ENCODE measurements at regions not wholly inside any gene's neighbourhood (a gene's known extent, or its start where the extent isn't known, plus 50 kb on each side); places are given as distances from the start of the nearest gene placed in this dataset.

DNA sequence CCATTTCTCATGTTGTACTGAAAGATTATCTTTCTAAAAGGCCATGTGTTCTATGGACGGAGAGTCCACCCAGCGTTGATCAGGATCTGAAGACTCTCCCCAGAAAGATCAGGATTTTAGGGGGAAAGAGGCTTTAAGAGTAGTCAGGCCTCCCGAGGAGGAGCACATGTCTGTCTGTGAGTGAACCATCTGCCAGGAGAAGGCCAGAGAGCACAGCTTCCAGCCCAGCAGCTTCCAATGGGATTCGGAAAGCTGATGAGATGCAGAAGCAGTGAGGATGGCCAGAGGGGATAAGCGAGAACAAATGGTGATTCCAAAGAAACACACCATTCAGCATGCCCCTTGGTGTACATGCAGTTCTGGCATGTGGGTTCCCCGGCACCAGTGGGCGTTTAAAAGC lies 88.5 kb upstream of the TCERG1L start:
- Histone ChIP-seq H3K27me3 (ENCODE audit: insufficient read depth, low read depth, low read length) (no peaks in the 10 kb centered on the region), H3K79me2 (replicated peaks; ENCODE audit: insufficient read depth, low read length) (no peaks in the 10 kb centered on the region), H3K9ac (ENCODE audit: low read length) (no peak overlapping the region), H4K20me1 (ENCODE audit: insufficient read depth) (no peaks in the 10 kb centered on the region), H3K9me2 (ENCODE audit: insufficient read depth, low read length) (no peaks in the 10 kb centered on the region), H3K4me2 (ENCODE audit: low read length) (no peak overlapping the region), H3F3A (ENCODE audit: insufficient read depth, low read length, poor library complexity, severe bottlenecking) (no peaks in the 10 kb centered on the region), H2AFZ (ENCODE audit: low read depth, low read length) (no peak overlapping the region), H3K9me3 (ENCODE audit: low read length) (no peaks in the 10 kb centered on the region), H3K36me3 (ENCODE audit: insufficient read depth, low read length) (no peaks in the 10 kb centered on the region), H3K27ac (ENCODE audit: low read length) (no peak overlapping the region), H3K4me3 (ENCODE audit: low read length) (no peak overlapping the region)
- TF ChIP-seq TAF1 (IDR thresholded peaks at IDR 0.05; ENCODE audit: low read depth) (no peak), MXI1 (conservative IDR thresholded peaks at IDR 0.05; ENCODE audit: poor library complexity, severe bottlenecking) (no peak), RAD21 (conservative IDR thresholded peaks at IDR 0.05) (no peak), EP300 (conservative IDR thresholded peaks at IDR 0.05; ENCODE audit: poor library complexity, severe bottlenecking) (no peak), EZH2 (IDR thresholded peaks at IDR 0.05; ENCODE audit: borderline replicate concordance, insufficient read depth, low read length, poor library complexity, severe bottlenecking) (no peak), POLR2AphosphoS5 (IDR thresholded peaks at IDR 0.05) (no peak), SMC3 (conservative IDR thresholded peaks at IDR 0.05; ENCODE audit: poor library complexity) (no peak)
- TF ChIP-seq, protein P1, sequence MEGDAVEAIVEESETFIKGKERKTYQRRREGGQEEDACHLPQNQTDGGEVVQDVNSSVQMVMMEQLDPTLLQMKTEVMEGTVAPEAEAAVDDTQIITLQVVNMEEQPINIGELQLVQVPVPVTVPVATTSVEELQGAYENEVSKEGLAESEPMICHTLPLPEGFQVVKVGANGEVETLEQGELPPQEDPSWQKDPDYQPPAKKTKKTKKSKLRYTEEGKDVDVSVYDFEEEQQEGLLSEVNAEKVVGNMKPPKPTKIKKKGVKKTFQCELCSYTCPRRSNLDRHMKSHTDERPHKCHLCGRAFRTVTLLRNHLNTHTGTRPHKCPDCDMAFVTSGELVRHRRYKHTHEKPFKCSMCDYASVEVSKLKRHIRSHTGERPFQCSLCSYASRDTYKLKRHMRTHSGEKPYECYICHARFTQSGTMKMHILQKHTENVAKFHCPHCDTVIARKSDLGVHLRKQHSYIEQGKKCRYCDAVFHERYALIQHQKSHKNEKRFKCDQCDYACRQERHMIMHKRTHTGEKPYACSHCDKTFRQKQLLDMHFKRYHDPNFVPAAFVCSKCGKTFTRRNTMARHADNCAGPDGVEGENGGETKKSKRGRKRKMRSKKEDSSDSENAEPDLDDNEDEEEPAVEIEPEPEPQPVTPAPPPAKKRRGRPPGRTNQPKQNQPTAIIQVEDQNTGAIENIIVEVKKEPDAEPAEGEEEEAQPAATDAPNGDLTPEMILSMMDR (IDR thresholded peaks at IDR 0.05; ENCODE audit: poor library complexity, severe bottlenecking) = no peak
- TF ChIP-seq, protein P2, sequence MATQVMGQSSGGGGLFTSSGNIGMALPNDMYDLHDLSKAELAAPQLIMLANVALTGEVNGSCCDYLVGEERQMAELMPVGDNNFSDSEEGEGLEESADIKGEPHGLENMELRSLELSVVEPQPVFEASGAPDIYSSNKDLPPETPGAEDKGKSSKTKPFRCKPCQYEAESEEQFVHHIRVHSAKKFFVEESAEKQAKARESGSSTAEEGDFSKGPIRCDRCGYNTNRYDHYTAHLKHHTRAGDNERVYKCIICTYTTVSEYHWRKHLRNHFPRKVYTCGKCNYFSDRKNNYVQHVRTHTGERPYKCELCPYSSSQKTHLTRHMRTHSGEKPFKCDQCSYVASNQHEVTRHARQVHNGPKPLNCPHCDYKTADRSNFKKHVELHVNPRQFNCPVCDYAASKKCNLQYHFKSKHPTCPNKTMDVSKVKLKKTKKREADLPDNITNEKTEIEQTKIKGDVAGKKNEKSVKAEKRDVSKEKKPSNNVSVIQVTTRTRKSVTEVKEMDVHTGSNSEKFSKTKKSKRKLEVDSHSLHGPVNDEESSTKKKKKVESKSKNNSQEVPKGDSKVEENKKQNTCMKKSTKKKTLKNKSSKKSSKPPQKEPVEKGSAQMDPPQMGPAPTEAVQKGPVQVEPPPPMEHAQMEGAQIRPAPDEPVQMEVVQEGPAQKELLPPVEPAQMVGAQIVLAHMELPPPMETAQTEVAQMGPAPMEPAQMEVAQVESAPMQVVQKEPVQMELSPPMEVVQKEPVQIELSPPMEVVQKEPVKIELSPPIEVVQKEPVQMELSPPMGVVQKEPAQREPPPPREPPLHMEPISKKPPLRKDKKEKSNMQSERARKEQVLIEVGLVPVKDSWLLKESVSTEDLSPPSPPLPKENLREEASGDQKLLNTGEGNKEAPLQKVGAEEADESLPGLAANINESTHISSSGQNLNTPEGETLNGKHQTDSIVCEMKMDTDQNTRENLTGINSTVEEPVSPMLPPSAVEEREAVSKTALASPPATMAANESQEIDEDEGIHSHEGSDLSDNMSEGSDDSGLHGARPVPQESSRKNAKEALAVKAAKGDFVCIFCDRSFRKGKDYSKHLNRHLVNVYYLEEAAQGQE (IDR thresholded peaks at IDR 0.05; ENCODE audit: borderline replicate concordance) = no peak

DNA sequence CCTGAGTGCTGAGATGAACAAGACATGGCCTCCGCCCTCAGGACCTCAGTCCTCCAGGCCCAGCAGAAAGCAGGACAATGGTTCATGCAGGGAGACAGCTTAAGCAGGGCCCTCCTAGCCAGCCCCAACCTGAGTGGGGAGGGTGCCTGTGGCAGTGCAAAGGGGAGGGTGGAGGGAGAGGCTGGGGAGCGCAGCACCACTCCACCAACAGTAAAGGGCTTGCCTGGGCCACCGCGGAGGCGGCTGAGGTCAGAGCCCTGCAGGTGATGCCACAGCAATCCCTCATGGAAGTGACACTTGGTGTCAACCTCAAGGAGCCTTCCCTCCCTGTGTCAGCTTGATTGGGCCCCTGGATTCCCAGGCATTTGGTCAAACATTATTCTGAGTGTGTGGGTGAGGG lies 89.0 kb upstream of the TCERG1L start:
- Histone ChIP-seq H3K27ac (ENCODE audit: low read length) (no peak overlapping the region), H3F3A (ENCODE audit: insufficient read depth, low read length, poor library complexity, severe bottlenecking) (no peaks in the 10 kb centered on the region), H3K79me2 (replicated peaks; ENCODE audit: insufficient read depth, low read length) (no peaks in the 10 kb centered on the region), H2AFZ (ENCODE audit: low read depth, low read length) (no peak overlapping the region), H3K9me3 (ENCODE audit: low read length) (no peaks in the 10 kb centered on the region), H3K4me2 (ENCODE audit: low read length) (no peak overlapping the region), H3K9ac (ENCODE audit: low read length) (no peak overlapping the region), H3K27me3 (ENCODE audit: insufficient read depth, low read depth, low read length) (no peaks in the 10 kb centered on the region), H3K9me2 (ENCODE audit: insufficient read depth, low read length) (no peaks in the 10 kb centered on the region), H3K4me3 (ENCODE audit: low read length) (no peak overlapping the region), H4K20me1 (ENCODE audit: insufficient read depth) (no peaks in the 10 kb centered on the region), H3K36me3 (ENCODE audit: insufficient read depth, low read length) (no peaks in the 10 kb centered on the region)
- TF ChIP-seq EZH2 (IDR thresholded peaks at IDR 0.05; ENCODE audit: borderline replicate concordance, insufficient read depth, low read length, poor library complexity, severe bottlenecking) (no peak), POLR2AphosphoS5 (IDR thresholded peaks at IDR 0.05) (no peak), RAD21 (conservative IDR thresholded peaks at IDR 0.05) (no peak), TAF1 (IDR thresholded peaks at IDR 0.05; ENCODE audit: low read depth) (no peak)
- TF ChIP-seq, protein P2 (IDR thresholded peaks at IDR 0.05; ENCODE audit: borderline replicate concordance) = no peak
